IMR-90 (cell line): ENCODE measurements at regions not wholly inside any gene's neighbourhood (a gene's known extent, or its start where the extent isn't known, plus 50 kb on each side); places are given as distances from the start of the nearest gene placed in this dataset.
A peak's percentile ranks its signal among the peaks of the same experiment; 100 is the strongest.

Experiments
- ATAC-seq: fragments of 200-7000 bp; cut with Tn5 transposase; 2 replicates; pipeline ENCODE4 v1.9.1; 2020; ENCODE audit warnings: low read depth, mild to moderate bottlenecking, moderate library complexity
- BruUV-seq: library from RNA; stranded (reverse); fragments of 400-500 nt; replicated peaks from 2 replicates; lab custom pipeline; 2021; lab: Mats Ljungman, UMichigan
- CTCF ChIA-PET: fragments of 300-600 bp; formaldehyde crosslinking; extraction: SDS; loops from one replicate; lab custom pipeline; 2021; ENCODE audit warnings: antibody characterized with exemption; lab: Yijun Ruan, JAX
- POLR2A ChIA-PET: fragments of 300-600 bp; sonication (Branson Sonifier 250); formaldehyde crosslinking; loops from one replicate; lab custom pipeline; 2022; ENCODE audit warnings: antibody characterized with exemption; ENCODE audit not compliant: unreplicated experiment; lab: Charles Lee
- DNase-seq: peaks from one replicate; pipeline ENCODE4 v3.0.0; 2013
- H2AFZ ChIP-seq: replicated peaks from 2 replicates; pipeline ENCODE3; 2013; ENCODE audit warnings: low read length, mild to moderate bottlenecking; ENCODE audit not compliant: poor library complexity
- H2AK5ac ChIP-seq: 2 replicates; pipeline ENCODE4 v1.6.1; 2013; ENCODE audit warnings: low read depth, low read length, inconsistent platforms
- H2AK9ac ChIP-seq: replicated peaks from 2 replicates; pipeline ENCODE3; 2013; ENCODE audit warnings: mild to moderate bottlenecking, low read depth, low read length, moderate library complexity; ENCODE audit not compliant: poor library complexity
- H2BK120ac ChIP-seq: 2 replicates; pipeline ENCODE4 v1.6.1; 2013; ENCODE audit warnings: low read depth, low read length, inconsistent platforms
- H2BK15ac ChIP-seq: 3 replicates; pipeline ENCODE4 v1.6.1; 2013; ENCODE audit warnings: low read depth, low read length, inconsistent platforms
- H2BK20ac ChIP-seq: 2 replicates; pipeline ENCODE4 v1.6.1; 2013; ENCODE audit warnings: low read depth, mild to moderate bottlenecking, inconsistent platforms, low read length, moderate library complexity
- H2BK5ac ChIP-seq: 2 replicates; pipeline ENCODE4 v1.6.1; 2013; ENCODE audit warnings: mild to moderate bottlenecking, low read depth, low read length, inconsistent platforms; ENCODE audit not compliant: poor library complexity, severe bottlenecking
- H3K14ac ChIP-seq: replicated peaks from 2 replicates; pipeline ENCODE4 v1.6.1; 2013; ENCODE audit warnings: low read depth, low read length, inconsistent platforms
- H3K18ac ChIP-seq: 2 replicates; pipeline ENCODE4 v1.6.1; 2013; ENCODE audit warnings: low read depth, low read length, control low read depth
- H3K23ac ChIP-seq: 2 replicates; pipeline ENCODE4 v1.6.1; 2013; ENCODE audit warnings: low read depth, low read length, inconsistent platforms
- H3K27ac ChIP-seq: 2 replicates; pipeline ENCODE4 v1.5.1; 2013; ENCODE audit warnings: mild to moderate bottlenecking, control low read depth, low read length; ENCODE audit not compliant: insufficient read depth
- H3K27me3 ChIP-seq: 2 replicates; pipeline ENCODE4 v1.6.1; 2013; ENCODE audit warnings: low read length; ENCODE audit not compliant: control insufficient read depth, insufficient read depth
- H3K36me3 ChIP-seq: 2 replicates; pipeline ENCODE4 v1.6.1; 2013; ENCODE audit warnings: low read length, mixed read lengths; ENCODE audit not compliant: control insufficient read depth, insufficient read depth
- H3K4ac ChIP-seq: 2 replicates; pipeline ENCODE4 v1.6.1; 2013; ENCODE audit warnings: low read depth, low read length, inconsistent platforms
- H3K4me1 ChIP-seq: 2 replicates; pipeline ENCODE4 v1.6.1; 2013; ENCODE audit warnings: low read length, mixed read lengths; ENCODE audit not compliant: control insufficient read depth, insufficient read depth
- H3K4me2 ChIP-seq: 2 replicates; pipeline ENCODE4 v1.6.1; 2013; ENCODE audit warnings: low read depth, mild to moderate bottlenecking, control low read depth, low read length, moderate library complexity
- H3K4me3 ChIP-seq: 2 replicates; pipeline ENCODE4 v1.5.1; 2013; ENCODE audit warnings: low read depth, mild to moderate bottlenecking, control low read depth, low read length, moderate library complexity; ENCODE audit not compliant: insufficient read depth
- H3K56ac ChIP-seq: 2 replicates; pipeline ENCODE4 v1.6.1; 2013; ENCODE audit warnings: low read length, inconsistent platforms; ENCODE audit not compliant: insufficient read depth; ENCODE audit errors: extremely low read depth
- H3K79me1 ChIP-seq, 2 experiments: 2 replicates each; pipeline ENCODE4 v1.6.1; 2013; ENCODE audit warnings: low read length in 2 of 2, inconsistent platforms in 1 of 2, low read depth in 1 of 2
- H3K9ac ChIP-seq: 2 replicates; pipeline ENCODE4 v1.6.1; 2013; ENCODE audit warnings: low read depth, low read length, control low read depth
- H3K9me1 ChIP-seq: 2 replicates; pipeline ENCODE4 v1.6.1; 2013; ENCODE audit warnings: low read length, inconsistent platforms; ENCODE audit not compliant: insufficient read depth
- H3K9me3 ChIP-seq: 2 replicates; pipeline ENCODE4 v1.6.1; 2013; ENCODE audit warnings: low read length; ENCODE audit not compliant: control insufficient read depth, insufficient read depth
- H4K20me1 ChIP-seq: 2 replicates; pipeline ENCODE4 v1.6.1; 2013; ENCODE audit warnings: low read length, inconsistent platforms; ENCODE audit not compliant: insufficient read depth
- H4K5ac ChIP-seq: 2 replicates; pipeline ENCODE4 v1.6.1; 2013; ENCODE audit warnings: mild to moderate bottlenecking, low read depth, low read length, control low read depth
- H4K8ac ChIP-seq, 2 experiments: 2 replicates each; pipeline ENCODE4 v1.6.1; 2013; ENCODE audit warnings: low read depth in 2 of 2, low read length in 2 of 2, control low read depth in 1 of 2, inconsistent platforms in 1 of 2
- H4K91ac ChIP-seq: 2 replicates; pipeline ENCODE4 v1.6.1; 2013; ENCODE audit warnings: low read depth, low read length, inconsistent platforms; ENCODE audit not compliant: insufficient read depth
- BHLHE40 ChIP-seq: fragments of 150-350 bp; IDR thresholded peaks from 2 replicates; pipeline ENCODE4 v1.6.1; 2016; ENCODE audit warnings: mild to moderate bottlenecking, low read depth, low read length
- CHD1 ChIP-seq: IDR thresholded peaks from 2 replicates; pipeline ENCODE4 v1.6.1; 2012; ENCODE audit warnings: low read depth, low read length, improper control_type of control experiment
- ELK1 ChIP-seq: fragments of 150-350 bp; IDR thresholded peaks from 2 replicates; pipeline ENCODE4 v1.6.1; 2016; ENCODE audit warnings: low read depth, mild to moderate bottlenecking, low read length, moderate library complexity, borderline replicate concordance
- FOS ChIP-seq: fragments of 150-350 bp; IDR thresholded peaks from 2 replicates; pipeline ENCODE4 v1.6.1; 2016; ENCODE audit warnings: low read depth, low read length
- NFE2L2 ChIP-seq: fragments of 150-350 bp; IDR thresholded peaks from 2 replicates; pipeline ENCODE4 v1.6.1; 2016; ENCODE audit warnings: low read depth, mild to moderate bottlenecking, low read length
- RAD21 ChIP-seq: IDR thresholded peaks from 2 replicates; pipeline ENCODE4 v1.6.1; 2012; ENCODE audit warnings: low read length, improper control_type of control experiment
- RCOR1 ChIP-seq: IDR thresholded peaks from 2 replicates; pipeline ENCODE4 v1.6.1; 2012; ENCODE audit warnings: mild to moderate bottlenecking, low read length, improper control_type of control experiment; ENCODE audit not compliant: insufficient replicate concordance
- SMC3 ChIP-seq: fragments of 150-350 bp; IDR thresholded peaks from 2 replicates; pipeline ENCODE4 v1.6.1; 2016; ENCODE audit warnings: low read depth, mild to moderate bottlenecking, antibody characterized with exemption, low read length, moderate library complexity
- WGBS, 2 experiments: methylation state at CpG; one replicate each; pipeline versions ENCODE4 v1.1.5 to v1.1.7; 2013; ENCODE audit warnings: missing lambda C conversion rate in 2 of 2; ENCODE audit not compliant: insufficient read length in 1 of 2; ENCODE audit errors: extremely low coverage in 2 of 2; 5-methylcytosine and 5-hydroxymethylcytosine counted together
- dilution Hi-C: fragments of 300-500 bp; cut with HindIII; formaldehyde crosslinking; loops from one replicate; pipeline ENCODE4 v1.14.3; 2018; ENCODE audit warnings: low sequenced_read_pairs; ENCODE audit not compliant: unreplicated experiment
- in situ Hi-C: fragments of 300-500 bp; cut with MboI; formaldehyde crosslinking; loops from 3 replicates; pipeline ENCODE4 v1.14.3; 2019; ENCODE audit warnings: low sequenced_read_pairs, inconsistent platforms, mixed read lengths
- intact Hi-C: fragments of 100-400 bp; cut with micrococcal nuclease; formaldehyde crosslinking; loops from 2 replicates; pipeline ENCODE4 v1.10.0; 2022

- TF ChIP-seq ELK1, result no peak
- peak; percentile 94 for TF ChIP-seq RAD21
- peak; percentile 92 for TF ChIP-seq SMC3
- no peak for TF ChIP-seq RCOR1
- peak; percentile 74 for TF ChIP-seq FOS
Measured at GRCh38 chr13:107211073-107211472, 643.1 kb upstream of the ARGLU1 start (continued).

- DNase-seq (no peak), ATAC-seq (peak; percentile 28; the same call in 1 of the 2 replicates)
- no peak overlapping the region for H3K4me3 ChIP-seq
- peak overlapping the region; percentile 60; the same call in 1 of the 2 replicates for H2BK20ac ChIP-seq
- no peak overlapping the region for H3K18ac ChIP-seq
- 0 out of 2 replicates have a peak overlapping the region, but pooled peaks have one; percentile 12 for H3K4me2 ChIP-seq
- no peaks in the 10 kb centered on the region for H4K20me1 ChIP-seq
- H3K4ac ChIP-seq, result peak overlapping the region; percentile 68
- TF ChIP-seq FOS (no peak), CHD1 (0 out of 2 replicates have a peak, but pooled peaks have one; percentile 3), NFE2L2 (no peak), BHLHE40 (peak; percentile 24; the same call in 1 of the 2 replicates)
- WGBS, 2 experiments, result 34% methylated on average over 3 of the region's 7 CpGs; no CpG with 5 or more reads in 1 of the 2 experiments
- H4K91ac ChIP-seq, result peak overlapping the region; percentile 45; the same call in 1 of the 2 replicates
- no peak overlapping the region for H2AK9ac ChIP-seq
- 0 out of 3 replicates have a peak overlapping the region, but pooled peaks have one; percentile 39 for H2BK15ac ChIP-seq
- no peaks in the 10 kb centered on the region for H3K27me3 ChIP-seq
- POLR2A ChIA-PET, result no interaction called here
- peak overlapping the region; percentile 57 for H2BK120ac ChIP-seq
- H2AK5ac ChIP-seq, result peak overlapping the region; percentile 56
- CTCF ChIA-PET, result interaction anchor here (0.6 to 1.2 kb wide), 2 partner anchors 848 to 870 kb away, joined by 3 read pairs; no protein-coding TSS in a partner anchor
- H3K9ac ChIP-seq, result no peak overlapping the region
- peaks cover 3 to 18% of the 10 kb centered on the region in 2 experiments; a peak in 3 of 4 replicates for H3K79me1 ChIP-seq
- no TSS peak for BruUV-seq
- dilution Hi-C loops, result no loop called here
- H4K8ac ChIP-seq, result peak overlapping the region in 1 of 2 experiments; percentile 47; a peak in 2 of 4 replicates
- H3K23ac ChIP-seq, result 0 out of 2 replicates have a peak overlapping the region, but pooled peaks have one; percentile 29
- H3K9me3 ChIP-seq, result no peaks in the 10 kb centered on the region
- H2AFZ ChIP-seq, result no peak overlapping the region
- H4K5ac ChIP-seq, result no peak overlapping the region
- H3K9me1 ChIP-seq, result no peaks in the 10 kb centered on the region
- no peak overlapping the region for H3K56ac ChIP-seq
- no peak overlapping the region for H2BK5ac ChIP-seq
- intact Hi-C loops, result loop anchor here (1.0 to 10.0 kb wide), 5 partner anchors 163 to 945 kb away; a partner anchor contains a TSS
- no peak overlapping the region for H3K27ac ChIP-seq
- in situ Hi-C loops, result loop anchor here (5.0 kb wide), 1 partner anchor 657 kb away; a partner anchor contains a TSS
- H3K14ac ChIP-seq, result peak overlapping the region; percentile 43
- H3K4me1 ChIP-seq, result peaks cover 5% of the 10 kb centered on the region
- no peaks in the 10 kb centered on the region for H3K36me3 ChIP-seq
Measured at GRCh38 chr13:107210723-107211030, 642.7 kb upstream of the ARGLU1 start.
